Stimulated activated effector memory CD8-positive, alpha-beta T cell treated with anti-CD3 and anti-CD28 coated beads, Interleukin-12 subunit alpha, Interleukin-12 subunit beta, amount 100 ng/mL, for 72 hours (primary cell): ENCODE measurements at regions not wholly inside any gene's neighbourhood (a gene's known extent, or its start where the extent isn't known, plus 50 kb on each side); places are given as distances from the start of the nearest gene placed in this dataset.
A peak's percentile ranks its signal among the peaks of the same experiment; 100 is the strongest.
"Not testable (repeated sequence)": the region's sequence is repeated elsewhere in the genome, so short reads cannot be mapped to it uniquely, and the experiment has no call there.

Experiments
- ATAC-seq: fragments of 150-1000 bp; cut with Tn5 transposase; 2 replicates; pipeline ENCODE4 v1.10.0; 2021
- DNase-seq, 2 donors: peaks; one replicate each; pipeline ENCODE4 v3.0.0; 2021 to 2022; ENCODE audit warnings: low spot score in 2 of 2
- H3K27ac Mint-ChIP-seq: one replicate; pipeline ENCODE4 v1.8.0; 2022; ENCODE audit warnings: mild to moderate bottlenecking, mixed read lengths
- H3K36me3 Mint-ChIP-seq: one replicate; pipeline ENCODE4 v1.8.0; 2022; ENCODE audit warnings: mild to moderate bottlenecking, mixed read lengths
- H3K4me1 Mint-ChIP-seq: one replicate; pipeline ENCODE4 v1.8.0; 2022; ENCODE audit warnings: mixed read lengths
- H3K4me3 Mint-ChIP-seq: one replicate; pipeline ENCODE4 v1.8.0; 2022; ENCODE audit warnings: mild to moderate bottlenecking, mixed read lengths
- H3K9me3 Mint-ChIP-seq: one replicate; pipeline ENCODE4 v1.8.0; 2022; ENCODE audit warnings: mixed read lengths

- Mint-ChIP-seq H3K36me3 (no peaks in the 10 kb centered on the region), H3K4me1 (no peaks in the 10 kb centered on the region), H3K27ac (no peak overlapping the region), H3K4me3 (no peak overlapping the region), H3K9me3 (peaks cover 6% of the 10 kb centered on the region)
- DNase-seq: no peak
- no peak for ATAC-seq
Measured at GRCh38 chr3:189375532-189375931, 203.8 kb downstream of the TPRG1 start.

- H3K27ac Mint-ChIP-seq: no peak overlapping the region
- DNase-seq: no peak
- H3K36me3 Mint-ChIP-seq: no peaks in the 10 kb centered on the region
- H3K4me3 Mint-ChIP-seq: no peak overlapping the region
- no peak for ATAC-seq
- H3K9me3 Mint-ChIP-seq: peaks cover 8% of the 10 kb centered on the region
- no peaks in the 10 kb centered on the region for H3K4me1 Mint-ChIP-seq
Measured at GRCh38 chr3:189383630-189384029, 211.9 kb downstream of the TPRG1 start.

DNA sequence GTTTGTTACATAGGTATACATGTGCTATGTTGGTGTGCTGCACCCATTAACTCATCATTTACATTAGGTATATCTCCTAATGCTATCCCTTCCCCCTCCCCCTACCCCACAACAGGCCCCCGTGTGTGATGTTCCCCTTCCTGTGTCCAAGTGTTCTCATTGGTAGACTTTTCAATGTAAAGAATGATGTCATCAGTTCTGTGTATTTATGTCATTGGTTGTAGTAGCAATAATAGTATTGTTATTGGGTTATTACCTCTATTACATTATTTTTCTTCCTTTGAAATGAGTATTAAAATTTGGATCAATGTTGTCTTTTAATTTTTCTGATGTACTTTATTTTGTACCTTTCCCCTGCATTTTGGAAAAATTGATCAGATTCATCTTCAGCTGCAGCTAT lies 214.1 kb downstream of the TPRG1 start:
- H3K4me3 Mint-ChIP-seq, H3K36me3 Mint-ChIP-seq, H3K4me1 Mint-ChIP-seq, H3K9me3 Mint-ChIP-seq, ATAC-seq, DNase-seq, H3K27ac Mint-ChIP-seq: not testable (repeated sequence)

DNA sequence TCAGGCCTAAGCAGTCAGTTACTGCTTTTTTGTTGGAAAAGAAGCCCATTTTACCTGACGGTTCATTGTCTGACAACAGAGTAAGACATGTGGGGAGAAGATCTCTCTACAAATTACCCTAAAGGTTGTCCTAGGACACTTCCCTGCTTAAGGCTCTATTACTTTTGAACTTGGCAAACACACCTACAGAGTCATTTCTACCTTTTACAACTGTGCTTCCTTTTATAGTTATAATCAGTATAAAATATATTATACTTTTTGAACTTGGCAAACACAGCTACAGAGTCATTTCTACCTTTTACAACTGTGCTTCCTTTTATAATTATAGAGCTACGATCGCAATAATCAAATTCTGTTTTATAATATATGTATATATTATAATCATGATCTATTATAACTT lies 215.0 kb downstream of the TPRG1 start:
- Mint-ChIP-seq H3K9me3 (peaks cover 4% of the 10 kb centered on the region), H3K4me1 (no peaks in the 10 kb centered on the region), H3K27ac (no peak overlapping the region), H3K36me3 (no peaks in the 10 kb centered on the region), H3K4me3 (no peak overlapping the region)
- DNase-seq (no peak), ATAC-seq (no peak)

GRCh38 chr3:189389346-189389745 lies 217.6 kb downstream of the TPRG1 start:
- H3K27ac Mint-ChIP-seq: no peak overlapping the region
- no peak overlapping the region for H3K4me3 Mint-ChIP-seq
- no peak for ATAC-seq
- peaks cover 4% of the 10 kb centered on the region for H3K4me1 Mint-ChIP-seq
- no peak for DNase-seq
- H3K9me3 Mint-ChIP-seq: no peaks in the 10 kb centered on the region
- no peaks in the 10 kb centered on the region for H3K36me3 Mint-ChIP-seq

- Mint-ChIP-seq H3K36me3 (no peaks in the 10 kb centered on the region), H3K9me3 (no peaks in the 10 kb centered on the region), H3K4me3 (no peak overlapping the region), H3K4me1 (peaks cover 17% of the 10 kb centered on the region), H3K27ac (no peak overlapping the region)
- peak; percentile 37 for ATAC-seq
- no peak for DNase-seq
Measured at GRCh38 chr3:189393598-189393997, 221.8 kb downstream of the TPRG1 start.

DNA sequence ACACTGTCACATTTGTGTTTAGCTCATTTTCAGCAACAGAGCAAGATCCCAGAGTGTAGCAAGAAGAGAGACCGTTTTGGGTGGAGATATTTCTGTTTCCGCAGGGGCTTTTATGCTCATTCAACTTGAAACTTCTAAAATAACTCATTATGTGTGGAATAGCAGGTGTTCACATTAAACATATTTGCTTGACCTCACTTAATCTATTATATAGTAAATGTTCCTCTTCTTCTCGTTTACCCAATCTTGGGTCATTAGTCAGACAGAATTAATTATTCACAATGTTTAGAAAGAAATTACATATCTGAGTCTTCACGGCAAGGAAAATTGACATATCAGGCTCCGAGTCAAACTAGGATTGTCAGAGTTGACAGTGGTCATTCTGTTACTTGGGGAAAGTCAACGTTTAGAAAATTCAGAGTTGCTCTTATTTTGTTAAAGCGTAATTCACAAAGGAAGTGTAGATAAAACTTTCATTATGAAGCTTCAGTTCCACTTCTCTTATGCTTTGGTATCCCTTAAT lies 222.9 kb downstream of the TPRG1 start:
- H3K9me3 Mint-ChIP-seq: no peaks in the 10 kb centered on the region
- DNase-seq (no peak), ATAC-seq (peak; percentile 88)
- H3K27ac Mint-ChIP-seq: peak overlapping the region; percentile 9
- no peaks in the 10 kb centered on the region for H3K36me3 Mint-ChIP-seq
- peaks cover 17% of the 10 kb centered on the region for H3K4me1 Mint-ChIP-seq
- H3K4me3 Mint-ChIP-seq: peak overlapping the region; percentile 3

- no peak for ATAC-seq
- H3K27ac Mint-ChIP-seq: no peak overlapping the region
- no peaks in the 10 kb centered on the region for H3K36me3 Mint-ChIP-seq
Measured at GRCh38 chr3:189395825-189396224, 224.1 kb downstream of the TPRG1 start.

GRCh38 chr3:189398656-189399055 lies 226.9 kb downstream of the TPRG1 start:
- ATAC-seq (no peak), DNase-seq (no peak)
- Mint-ChIP-seq H3K36me3 (no peaks in the 10 kb centered on the region), H3K4me3 (no peak overlapping the region), H3K27ac (no peak overlapping the region), H3K9me3 (no peaks in the 10 kb centered on the region), H3K4me1 (peaks cover 17% of the 10 kb centered on the region)

More at GRCh38 chr3:189395825-189396224, 224.1 kb downstream of the TPRG1 start:
- no peak for DNase-seq
- Mint-ChIP-seq H3K4me1 (peaks cover 17% of the 10 kb centered on the region), H3K9me3 (no peaks in the 10 kb centered on the region), H3K4me3 (no peak overlapping the region)

DNA sequence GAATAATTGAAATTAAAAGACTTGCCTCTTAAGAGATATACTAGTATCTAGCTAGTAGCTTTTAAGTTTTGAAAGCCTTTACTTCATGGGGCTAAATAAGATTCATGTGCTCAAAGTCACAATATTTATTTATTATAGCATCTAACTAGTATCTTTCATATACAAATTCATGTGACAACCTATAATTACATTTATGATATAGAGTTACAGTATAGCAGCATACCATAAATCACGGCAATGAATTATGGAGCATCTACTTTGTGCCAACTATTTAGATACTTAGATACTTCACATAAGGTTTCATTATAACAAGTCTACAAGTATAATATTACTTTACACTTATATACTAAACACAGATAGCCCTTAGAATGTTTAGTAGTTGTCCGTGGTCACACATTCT lies 229.4 kb downstream of the TPRG1 start:
- Mint-ChIP-seq H3K4me3 (no peak overlapping the region), H3K4me1 (peaks cover 10% of the 10 kb centered on the region), H3K36me3 (no peaks in the 10 kb centered on the region), H3K9me3 (no peaks in the 10 kb centered on the region), H3K27ac (no peak overlapping the region)
- no peak for DNase-seq
- no peak for ATAC-seq

DNA sequence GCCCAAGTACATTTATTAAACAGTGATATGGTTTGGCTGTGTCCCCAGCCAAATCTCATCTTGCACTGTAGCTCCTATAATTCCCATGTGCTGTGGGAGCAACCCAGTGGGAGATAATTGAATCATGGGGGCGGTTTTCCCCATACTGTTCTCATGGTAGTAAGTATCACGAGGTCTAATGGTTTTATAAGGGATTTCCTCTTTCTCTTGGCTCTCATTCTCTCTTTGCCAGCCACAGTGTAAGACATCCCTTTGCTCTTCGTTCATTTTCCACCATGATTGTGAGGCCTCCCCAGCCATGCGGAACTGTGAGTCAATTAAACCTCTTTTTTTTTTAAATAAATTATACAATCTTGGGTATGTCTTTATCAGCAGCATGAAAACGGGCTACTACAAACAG lies 228.0 kb upstream of the TP63 start:
- no peak for ATAC-seq
- no peaks in the 10 kb centered on the region for H3K9me3 Mint-ChIP-seq
- DNase-seq: no peak
- no peaks in the 10 kb centered on the region for H3K36me3 Mint-ChIP-seq
- H3K4me3 Mint-ChIP-seq: no peak overlapping the region
- H3K4me1 Mint-ChIP-seq: peaks cover 10% of the 10 kb centered on the region
- no peak overlapping the region for H3K27ac Mint-ChIP-seq

DNA sequence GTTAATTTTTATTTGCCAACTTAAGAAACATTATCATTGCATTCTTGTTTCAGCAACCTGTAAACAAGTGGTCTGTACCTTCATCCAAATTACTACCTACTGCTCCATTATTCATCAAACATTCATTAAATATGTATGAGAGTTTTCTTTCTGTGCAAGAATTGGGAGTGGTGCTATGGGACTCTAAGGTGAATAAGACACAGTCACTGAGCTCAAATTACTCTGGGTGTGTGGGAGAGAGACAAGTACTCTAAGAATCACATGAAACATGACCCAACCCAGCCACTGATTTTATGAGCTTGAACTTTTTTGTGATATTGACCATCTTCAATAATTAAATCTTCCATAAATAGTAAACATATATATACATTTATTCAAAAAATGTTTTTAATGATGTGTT lies 227.2 kb upstream of the TP63 start:
- ATAC-seq: no peak
- no peak overlapping the region for H3K27ac Mint-ChIP-seq
- DNase-seq: no peak
- peaks cover 10% of the 10 kb centered on the region for H3K4me1 Mint-ChIP-seq
- no peak overlapping the region for H3K4me3 Mint-ChIP-seq
- H3K36me3 Mint-ChIP-seq: no peaks in the 10 kb centered on the region
- H3K9me3 Mint-ChIP-seq: no peaks in the 10 kb centered on the region

GRCh38 chr3:189404797-189405484 lies 226.2 kb upstream of the TP63 start:
- H3K9me3 Mint-ChIP-seq: no peaks in the 10 kb centered on the region
- no peaks in the 10 kb centered on the region for H3K36me3 Mint-ChIP-seq
- H3K4me1 Mint-ChIP-seq: peaks cover 10% of the 10 kb centered on the region
- DNase-seq: no peak
- peak; percentile 73 for ATAC-seq
- no peak overlapping the region for H3K27ac Mint-ChIP-seq
- no peak overlapping the region for H3K4me3 Mint-ChIP-seq

- peaks cover 10% of the 10 kb centered on the region for H3K4me1 Mint-ChIP-seq
- DNase-seq (no peak), ATAC-seq (no peak)
- H3K4me3 Mint-ChIP-seq: no peak overlapping the region
- no peak overlapping the region for H3K27ac Mint-ChIP-seq
- no peaks in the 10 kb centered on the region for H3K36me3 Mint-ChIP-seq
- H3K9me3 Mint-ChIP-seq: no peaks in the 10 kb centered on the region
Measured at GRCh38 chr3:189406148-189406547, 225.0 kb upstream of the TP63 start.

DNA sequence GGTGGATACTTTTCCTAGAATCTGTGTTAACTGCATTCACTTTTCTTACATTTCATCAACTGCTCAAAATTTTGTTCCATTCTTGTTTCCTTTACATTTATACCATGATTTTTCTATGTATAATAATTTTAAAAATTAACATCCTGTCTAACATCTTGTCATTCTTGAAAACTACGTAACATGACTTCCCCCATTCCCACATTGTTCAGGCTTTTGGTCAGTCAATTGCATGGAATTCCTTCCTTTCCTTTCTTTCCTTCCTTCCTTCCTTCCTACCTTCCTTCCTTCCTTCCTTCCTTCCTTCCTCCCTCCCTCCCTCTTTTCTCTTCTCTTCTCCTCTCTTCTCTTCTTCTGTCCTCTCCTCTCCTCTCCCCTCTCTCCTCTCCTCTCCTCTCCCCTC lies 220.7 kb upstream of the TP63 start:
- Mint-ChIP-seq H3K4me3 (no peak overlapping the region), H3K4me1 (no peaks in the 10 kb centered on the region), H3K36me3 (no peaks in the 10 kb centered on the region), H3K27ac (peak overlapping the region; percentile 45), H3K9me3 (no peaks in the 10 kb centered on the region)
- DNase-seq (no peak), ATAC-seq (no peak)

GRCh38 chr3:189419038-189419437 lies 212.2 kb upstream of the TP63 start:
- no peaks in the 10 kb centered on the region for H3K36me3 Mint-ChIP-seq
- no peaks in the 10 kb centered on the region for H3K4me1 Mint-ChIP-seq
- DNase-seq (no peak), ATAC-seq (no peak)
- no peak overlapping the region for H3K4me3 Mint-ChIP-seq
- H3K27ac Mint-ChIP-seq: no peak overlapping the region
- no peaks in the 10 kb centered on the region for H3K9me3 Mint-ChIP-seq
